H1 (cell line): ENCODE measurements at regions not wholly inside any gene's neighbourhood (a gene's known extent, or its start where the extent isn't known, plus 50 kb on each side); places are given as distances from the start of the nearest gene placed in this dataset.

Experiments used
- ATF2 ChIP-seq: IDR thresholded peaks from 2 replicates; pipeline ENCODE4 v1.6.1; 2012; ENCODE audit warnings: low read length, inconsistent platforms
- BACH1 ChIP-seq: IDR thresholded peaks from 2 replicates; pipeline ENCODE4 v1.6.1; 2012; ENCODE audit warnings: low read length, improper control_type of control experiment
- CBX5 ChIP-seq: fragments of 300-800, 300-1000 bp; sonication (generic); IDR thresholded peaks from 2 replicates; pipeline ENCODE4 v1.7.1; 2016; ENCODE audit warnings: antibody characterized with exemption, low read length, low read depth
- CHD7 ChIP-seq: fragments of 300-600 bp; sonication (generic); IDR thresholded peaks from 2 replicates; pipeline ENCODE4 v1.7.1; 2012; ENCODE audit warnings: low read length, moderate library complexity, mild to moderate bottlenecking, inconsistent platforms; ENCODE audit not compliant: insufficient replicate concordance
- CTBP2 ChIP-seq: IDR thresholded peaks from 2 replicates; pipeline ENCODE4 v1.7.0; 2011; ENCODE audit warnings: borderline replicate concordance, mild to moderate bottlenecking, moderate library complexity, mixed read lengths, low read length; ENCODE audit not compliant: insufficient read depth, insufficient read length
- EGR1 ChIP-seq: IDR thresholded peaks from 2 replicates; pipeline ENCODE4 v1.6.1; 2011; ENCODE audit warnings: low read depth, low read length, borderline replicate concordance
- GABPA ChIP-seq: IDR thresholded peaks from 2 replicates; pipeline ENCODE4 v1.6.1; 2011; ENCODE audit warnings: mild to moderate bottlenecking, low read length, moderate library complexity, borderline replicate concordance; ENCODE audit not compliant: insufficient read depth
- MAFK ChIP-seq: IDR thresholded peaks from 2 replicates; pipeline ENCODE4 v1.6.1; 2012; ENCODE audit warnings: low read depth, mild to moderate bottlenecking, improper control_type of control experiment, low read length
- MAX ChIP-seq: IDR thresholded peaks from 2 replicates; pipeline ENCODE4 v1.6.1; 2012; ENCODE audit warnings: inconsistent platforms
- SP1 ChIP-seq: IDR thresholded peaks from 2 replicates; pipeline ENCODE4 v1.6.1; 2011; ENCODE audit warnings: low read depth, low read length
- TEAD4 ChIP-seq: IDR thresholded peaks from 2 replicates; pipeline ENCODE4 v1.6.1; 2012; ENCODE audit warnings: low read depth, low read length, inconsistent platforms, mixed read lengths

GRCh38 chr18:1306641-1307040 is 402.0 kb downstream of the ADCYAP1 start (continued):
- TF ChIP-seq CHD7 (no peak), CTBP2 (no peak), GABPA (no peak), SP1 (no peak), TEAD4 (no peak), BACH1 (no peak), EGR1 (no peak), CBX5 (no peak), MAFK (no peak), ATF2 (no peak), MAX (no peak)
